ENCODE measurements at regions not wholly inside any gene's neighbourhood (a gene's known extent, or its start where the extent isn't known, plus 50 kb on each side); places are given as distances from the start of the nearest gene placed in this dataset.
A peak's percentile ranks its signal among the peaks of the same experiment; 100 is the strongest.

DNA sequence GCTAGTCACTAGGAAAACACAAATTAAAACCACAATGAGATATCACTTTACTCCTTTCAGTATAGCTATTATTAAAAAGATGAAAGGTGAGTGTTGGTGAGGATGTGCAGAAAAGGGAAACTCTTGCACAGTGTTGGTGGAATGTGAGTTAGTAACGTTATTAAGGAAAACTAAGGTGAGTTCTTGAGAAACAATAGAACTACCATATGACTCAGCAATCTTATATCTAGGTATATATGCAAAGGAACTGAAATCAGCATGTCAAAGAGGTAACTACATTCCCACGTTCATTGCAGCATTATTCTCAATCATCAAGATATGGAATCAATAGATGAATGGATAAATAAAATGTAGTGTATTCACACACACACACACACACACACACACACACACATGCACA lies 117.3 kb upstream of the HNMT start:
- no peaks in the 10 kb centered on the region for H3K27me3 ChIP-seq (ENCODE audit: control insufficient read depth, insufficient read depth, low read length)
- H3K36me3 ChIP-seq (ENCODE audit: control insufficient read depth, insufficient read depth, low read length), result no peaks in the 10 kb centered on the region
- ChIA-PET CTCF (interaction anchor here (3.1 kb wide), 1 partner anchor 9 kb away, joined by 11 read pairs; no protein-coding TSS in a partner anchor), POLR2A (no interaction called here)
- no peak for DNase-seq (ENCODE audit: low read depth)
- TF ChIP-seq, protein P1, sequence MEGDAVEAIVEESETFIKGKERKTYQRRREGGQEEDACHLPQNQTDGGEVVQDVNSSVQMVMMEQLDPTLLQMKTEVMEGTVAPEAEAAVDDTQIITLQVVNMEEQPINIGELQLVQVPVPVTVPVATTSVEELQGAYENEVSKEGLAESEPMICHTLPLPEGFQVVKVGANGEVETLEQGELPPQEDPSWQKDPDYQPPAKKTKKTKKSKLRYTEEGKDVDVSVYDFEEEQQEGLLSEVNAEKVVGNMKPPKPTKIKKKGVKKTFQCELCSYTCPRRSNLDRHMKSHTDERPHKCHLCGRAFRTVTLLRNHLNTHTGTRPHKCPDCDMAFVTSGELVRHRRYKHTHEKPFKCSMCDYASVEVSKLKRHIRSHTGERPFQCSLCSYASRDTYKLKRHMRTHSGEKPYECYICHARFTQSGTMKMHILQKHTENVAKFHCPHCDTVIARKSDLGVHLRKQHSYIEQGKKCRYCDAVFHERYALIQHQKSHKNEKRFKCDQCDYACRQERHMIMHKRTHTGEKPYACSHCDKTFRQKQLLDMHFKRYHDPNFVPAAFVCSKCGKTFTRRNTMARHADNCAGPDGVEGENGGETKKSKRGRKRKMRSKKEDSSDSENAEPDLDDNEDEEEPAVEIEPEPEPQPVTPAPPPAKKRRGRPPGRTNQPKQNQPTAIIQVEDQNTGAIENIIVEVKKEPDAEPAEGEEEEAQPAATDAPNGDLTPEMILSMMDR (IDR thresholded peaks at IDR 0.05; ENCODE audit: insufficient read depth, low read depth, low read length), result no peak
- H3K4me3 ChIP-seq (ENCODE audit: low read depth, low read length), result no peak overlapping the region

DNA sequence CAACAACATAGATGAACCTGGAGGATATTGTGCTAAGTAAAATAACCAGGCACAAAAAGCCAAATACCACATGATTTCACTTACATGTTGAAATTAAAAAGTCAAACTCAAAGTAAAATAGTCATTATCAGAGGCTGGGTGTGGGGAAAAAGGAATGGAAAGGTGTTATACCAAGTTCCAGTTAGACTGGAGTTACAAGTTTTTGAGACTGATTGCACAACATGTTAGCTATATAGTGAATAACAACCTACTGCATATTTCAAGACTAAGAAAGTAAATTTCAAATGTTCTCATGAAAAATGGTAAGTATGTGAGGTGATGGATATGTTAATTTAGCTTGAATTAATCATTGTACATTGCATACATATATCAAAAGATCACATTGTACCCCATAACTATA lies 116.8 kb upstream of the HNMT start:
- H3K4me3 ChIP-seq (ENCODE audit: low read depth, low read length), result no peak overlapping the region
- ChIA-PET CTCF (interaction anchor here (3.1 kb wide), 1 partner anchor 9 kb away, joined by 11 read pairs; no protein-coding TSS in a partner anchor), POLR2A (no interaction called here)
- TF ChIP-seq, protein P1 (IDR thresholded peaks at IDR 0.05; ENCODE audit: insufficient read depth, low read depth, low read length), result no peak
- H3K27me3 ChIP-seq (ENCODE audit: control insufficient read depth, insufficient read depth, low read length), result no peaks in the 10 kb centered on the region
- DNase-seq (ENCODE audit: low read depth), result no peak
- no peaks in the 10 kb centered on the region for H3K36me3 ChIP-seq (ENCODE audit: control insufficient read depth, insufficient read depth, low read length)

DNA sequence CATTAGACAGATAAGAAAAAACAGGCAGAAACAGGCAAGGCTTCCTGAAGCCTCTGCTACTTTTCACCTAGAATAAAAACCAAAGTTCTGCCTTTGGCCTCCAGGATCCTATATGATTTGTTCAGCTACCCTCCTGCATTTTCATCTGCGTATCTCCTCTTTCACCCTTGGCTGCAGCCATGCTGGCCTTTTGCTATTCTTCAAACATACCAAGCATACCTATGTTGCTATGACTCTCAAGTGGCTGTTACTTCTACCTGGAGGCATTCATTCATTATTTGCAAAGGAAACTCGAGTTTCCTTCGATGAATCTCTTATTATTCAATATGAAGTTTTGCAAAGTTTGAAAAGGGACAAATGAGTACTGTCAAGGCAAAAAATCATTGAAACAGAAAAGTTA lies 106.4 kb upstream of the HNMT start:
- Histone ChIP-seq H3K4me3 (ENCODE audit: low read depth, low read length) (no peak overlapping the region), H3K27me3 (ENCODE audit: control insufficient read depth, insufficient read depth, low read length) (no peaks in the 10 kb centered on the region), H3K36me3 (ENCODE audit: control insufficient read depth, insufficient read depth, low read length) (no peaks in the 10 kb centered on the region)
- CTCF ChIA-PET, result no interaction called here
- TF ChIP-seq, protein P1 (IDR thresholded peaks at IDR 0.05; ENCODE audit: insufficient read depth, low read depth, low read length), result no peak
- POLR2A ChIA-PET, result no interaction called here
- DNase-seq (ENCODE audit: low read depth), result no peak

DNA sequence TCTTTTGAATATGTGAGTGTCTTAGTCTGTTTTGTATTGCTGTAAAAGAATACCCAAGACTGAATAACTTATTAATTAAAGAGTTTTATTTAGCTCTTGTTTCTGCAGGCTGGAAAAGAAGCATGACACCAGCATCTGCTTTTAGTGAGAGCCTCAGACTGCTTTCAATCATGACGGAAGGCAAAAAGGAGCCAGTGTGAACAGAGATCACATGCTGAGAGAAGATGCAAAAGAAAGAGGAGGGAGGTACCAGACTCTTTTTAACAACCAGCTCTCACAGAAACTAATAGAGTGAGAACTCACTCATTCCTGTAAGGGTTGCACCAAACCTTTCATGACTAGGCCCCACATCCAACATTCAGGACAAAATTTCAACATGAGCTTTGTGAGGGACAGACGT lies 101.6 kb upstream of the HNMT start:
- ChIA-PET POLR2A (no interaction called here), CTCF (interaction anchor here (1.2 kb wide), 1 partner anchor 963 kb away, joined by 3 read pairs; no protein-coding TSS in a partner anchor)
- Histone ChIP-seq H3K36me3 (ENCODE audit: control insufficient read depth, insufficient read depth, low read length) (no peaks in the 10 kb centered on the region), H3K27me3 (ENCODE audit: control insufficient read depth, insufficient read depth, low read length) (no peaks in the 10 kb centered on the region), H3K4me3 (ENCODE audit: low read depth, low read length) (no peak overlapping the region)
- DNase-seq (ENCODE audit: low read depth), result no peak
- TF ChIP-seq, protein P1 (IDR thresholded peaks at IDR 0.05; ENCODE audit: insufficient read depth, low read depth, low read length), result no peak

DNA sequence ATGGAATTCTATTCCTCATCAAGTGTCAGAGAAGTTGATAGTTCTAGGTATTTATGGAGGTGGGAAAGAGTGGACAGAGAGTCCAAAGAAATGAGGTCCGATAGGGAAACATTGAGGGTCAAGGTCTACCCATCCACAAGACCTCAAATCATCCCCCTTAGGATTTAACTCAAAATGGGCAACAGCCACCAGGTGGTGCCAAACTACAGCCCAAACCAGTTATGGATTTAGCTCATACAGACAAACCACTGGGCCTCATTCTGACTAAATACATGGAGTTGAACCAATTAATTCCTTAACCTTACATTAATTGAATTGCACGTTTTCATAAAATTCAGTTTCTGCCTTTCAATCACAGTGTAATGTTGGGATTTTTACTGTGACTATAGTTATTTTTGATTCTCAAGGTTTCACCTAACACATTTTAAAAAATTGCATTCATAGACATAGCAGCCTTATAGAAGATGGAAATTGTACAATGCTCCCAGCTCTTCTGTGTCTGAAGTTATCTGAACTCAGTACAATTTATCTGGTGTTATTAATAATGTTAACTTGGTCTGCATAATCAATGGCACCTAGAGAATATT lies 98.2 kb upstream of the HNMT start:
- ChIA-PET CTCF (interaction anchor here (0.8 to 1.9 kb wide), 6 partner anchors 10 to 963 kb away, joined by 3 to 11 read pairs (median 4); partner anchors contain the start of gene NXPH2), POLR2A (no interaction called here)
- DNase-seq (ENCODE audit: low read depth), result no peak
- TF ChIP-seq, protein P1 (IDR thresholded peaks at IDR 0.05; ENCODE audit: insufficient read depth, low read depth, low read length), result peak; percentile 66
- Histone ChIP-seq H3K4me3 (ENCODE audit: low read depth, low read length) (no peak overlapping the region), H3K27me3 (ENCODE audit: control insufficient read depth, insufficient read depth, low read length) (no peaks in the 10 kb centered on the region), H3K36me3 (ENCODE audit: control insufficient read depth, insufficient read depth, low read length) (no peaks in the 10 kb centered on the region)
